Testis (tissue), 2 donors: ENCODE measurements at regions not wholly inside any gene's neighbourhood (a gene's known extent, or its start where the extent isn't known, plus 50 kb on each side); places are given as distances from the start of the nearest gene placed in this dataset.

Source experiments
- POLR2A ChIP-seq: fragments of 450-650 bp; IDR thresholded peaks from one replicate; pipeline ENCODE4 v1.6.1; 2017; ENCODE audit warnings: antibody characterized with exemption, mild to moderate bottlenecking, moderate library complexity
- TF ChIP-seq, protein P1 (sequence below), 3 experiments: fragments of 450-650 bp in 2 of 3; fragments of 200-600 bp in 1 of 3; sonication (generic) in 1 of 3; IDR thresholded peaks; one replicate each; pipeline ENCODE4 v1.5.1; 2016 to 2019; ENCODE audit warnings: antibody characterized with exemption in 3 of 3, mild to moderate bottlenecking in 2 of 3, moderate library complexity in 1 of 3

DNA sequence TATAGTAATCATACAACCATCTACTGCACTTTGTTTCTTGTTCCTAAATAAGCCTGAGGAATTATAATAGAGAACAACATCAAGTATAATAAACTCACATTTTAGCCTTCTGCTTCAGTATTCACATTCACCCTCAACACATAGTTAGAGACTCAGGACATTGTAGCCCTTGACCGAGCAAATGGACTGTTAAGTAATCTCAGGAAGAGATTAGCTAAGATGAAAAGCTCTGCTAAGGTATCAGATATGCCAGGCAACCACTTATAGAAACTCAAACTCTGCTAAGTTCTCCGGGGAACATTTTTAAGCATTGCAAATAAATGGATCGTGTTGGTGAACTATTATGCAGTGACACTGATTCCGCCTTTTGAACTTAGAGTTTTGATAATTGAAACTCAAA, 252.0 kb downstream of the DTWD2 start:
- TF ChIP-seq, protein P1, sequence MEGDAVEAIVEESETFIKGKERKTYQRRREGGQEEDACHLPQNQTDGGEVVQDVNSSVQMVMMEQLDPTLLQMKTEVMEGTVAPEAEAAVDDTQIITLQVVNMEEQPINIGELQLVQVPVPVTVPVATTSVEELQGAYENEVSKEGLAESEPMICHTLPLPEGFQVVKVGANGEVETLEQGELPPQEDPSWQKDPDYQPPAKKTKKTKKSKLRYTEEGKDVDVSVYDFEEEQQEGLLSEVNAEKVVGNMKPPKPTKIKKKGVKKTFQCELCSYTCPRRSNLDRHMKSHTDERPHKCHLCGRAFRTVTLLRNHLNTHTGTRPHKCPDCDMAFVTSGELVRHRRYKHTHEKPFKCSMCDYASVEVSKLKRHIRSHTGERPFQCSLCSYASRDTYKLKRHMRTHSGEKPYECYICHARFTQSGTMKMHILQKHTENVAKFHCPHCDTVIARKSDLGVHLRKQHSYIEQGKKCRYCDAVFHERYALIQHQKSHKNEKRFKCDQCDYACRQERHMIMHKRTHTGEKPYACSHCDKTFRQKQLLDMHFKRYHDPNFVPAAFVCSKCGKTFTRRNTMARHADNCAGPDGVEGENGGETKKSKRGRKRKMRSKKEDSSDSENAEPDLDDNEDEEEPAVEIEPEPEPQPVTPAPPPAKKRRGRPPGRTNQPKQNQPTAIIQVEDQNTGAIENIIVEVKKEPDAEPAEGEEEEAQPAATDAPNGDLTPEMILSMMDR (IDR thresholded peaks at IDR 0.05): no peak
- no peak for TF ChIP-seq POLR2A
